GM21825 (cell line): ENCODE measurements at regions not wholly inside any gene's neighbourhood (a gene's known extent, or its start where the extent isn't known, plus 50 kb on each side); places are given as distances from the start of the nearest gene placed in this dataset.
"Not testable (repeated sequence)": the region's sequence is repeated elsewhere in the genome, so short reads cannot be mapped to it uniquely, and the experiment has no call there.

Source experiments
- ATAC-seq: cut with Tn5 transposase; IDR thresholded peaks from one replicate; pipeline ENCODE4 v1.9.1; 2021; ENCODE audit warnings: mild to moderate bottlenecking, moderate library complexity; ENCODE audit not compliant: unreplicated experiment

GRCh38 chr2:121147766-121148165, 137.2 kb downstream of the TFCP2L1 start:
- ATAC-seq, result no peak

- ATAC-seq, result no peak
Observed at GRCh38 chr2:121148481-121148880, 136.5 kb downstream of the TFCP2L1 start.

- no peak for ATAC-seq
Observed at GRCh38 chr2:121149384-121149783, 135.6 kb downstream of the TFCP2L1 start.

- no peak for ATAC-seq
Observed at GRCh38 chr2:121150126-121150525, 134.9 kb downstream of the TFCP2L1 start.

GRCh38 chr2:121150713-121151112, 134.3 kb downstream of the TFCP2L1 start:
- no peak for ATAC-seq

- no peak for ATAC-seq
Observed at GRCh38 chr2:121151311-121152109, 133.5 kb downstream of the TFCP2L1 start.

- no peak for ATAC-seq
Observed at GRCh38 chr2:121152861-121153260, 132.1 kb downstream of the TFCP2L1 start.

GRCh38 chr2:121153516-121153915, 131.5 kb downstream of the TFCP2L1 start:
- no peak for ATAC-seq

- no peak for ATAC-seq
Observed at GRCh38 chr2:121155502-121156056, 129.4 kb downstream of the TFCP2L1 start.

GRCh38 chr2:121157481-121157880, 127.5 kb downstream of the TFCP2L1 start:
- not testable (repeated sequence) for ATAC-seq

GRCh38 chr2:121159291-121160071, 125.5 kb downstream of the TFCP2L1 start:
- no peak for ATAC-seq

- no peak for ATAC-seq
Observed at GRCh38 chr2:121160366-121160765, 124.6 kb downstream of the TFCP2L1 start.

- ATAC-seq, result no peak
Observed at GRCh38 chr2:121161272-121161671, 123.7 kb downstream of the TFCP2L1 start.

- ATAC-seq, result no peak
Observed at GRCh38 chr2:121162893-121163292, 122.1 kb downstream of the TFCP2L1 start.

- ATAC-seq, result no peak
Observed at GRCh38 chr2:121164042-121164441, 121.0 kb downstream of the TFCP2L1 start.

GRCh38 chr2:121165038-121165542, 119.9 kb downstream of the TFCP2L1 start:
- no peak for ATAC-seq
